M059J (cell line): ENCODE measurements at regions not wholly inside any gene's neighbourhood (a gene's known extent, or its start where the extent isn't known, plus 50 kb on each side); places are given as distances from the start of the nearest gene placed in this dataset.
"Not testable (repeated sequence)": the region's sequence is repeated elsewhere in the genome, so short reads cannot be mapped to it uniquely, and the experiment has no call there.

Experiments used
- DNase-seq: peaks from one replicate; pipeline ENCODE4 v3.0.0-alpha.2; 2012; ENCODE audit warnings: low read depth

DNA sequence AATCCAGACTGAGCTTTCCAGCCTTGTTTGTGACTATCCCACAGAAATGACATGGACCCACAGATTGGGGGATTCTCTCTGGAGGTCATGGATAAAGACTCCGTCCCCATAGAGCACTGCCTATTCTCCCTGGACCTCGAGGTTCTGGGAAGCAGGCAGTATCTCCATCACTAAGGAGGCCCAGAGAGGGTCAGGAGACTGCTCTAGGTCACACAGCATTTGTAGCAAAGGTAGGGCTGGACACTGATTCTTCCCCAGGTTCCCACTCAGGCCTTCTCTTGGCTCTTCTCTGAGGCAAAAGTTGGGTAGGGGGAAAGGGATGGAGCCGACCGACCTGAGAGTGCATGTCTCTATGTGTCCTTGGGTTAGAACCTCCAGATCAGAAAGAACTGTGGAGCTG, 80.9 kb downstream of the PTPRS start:
- DNase-seq, result no peak

DNA sequence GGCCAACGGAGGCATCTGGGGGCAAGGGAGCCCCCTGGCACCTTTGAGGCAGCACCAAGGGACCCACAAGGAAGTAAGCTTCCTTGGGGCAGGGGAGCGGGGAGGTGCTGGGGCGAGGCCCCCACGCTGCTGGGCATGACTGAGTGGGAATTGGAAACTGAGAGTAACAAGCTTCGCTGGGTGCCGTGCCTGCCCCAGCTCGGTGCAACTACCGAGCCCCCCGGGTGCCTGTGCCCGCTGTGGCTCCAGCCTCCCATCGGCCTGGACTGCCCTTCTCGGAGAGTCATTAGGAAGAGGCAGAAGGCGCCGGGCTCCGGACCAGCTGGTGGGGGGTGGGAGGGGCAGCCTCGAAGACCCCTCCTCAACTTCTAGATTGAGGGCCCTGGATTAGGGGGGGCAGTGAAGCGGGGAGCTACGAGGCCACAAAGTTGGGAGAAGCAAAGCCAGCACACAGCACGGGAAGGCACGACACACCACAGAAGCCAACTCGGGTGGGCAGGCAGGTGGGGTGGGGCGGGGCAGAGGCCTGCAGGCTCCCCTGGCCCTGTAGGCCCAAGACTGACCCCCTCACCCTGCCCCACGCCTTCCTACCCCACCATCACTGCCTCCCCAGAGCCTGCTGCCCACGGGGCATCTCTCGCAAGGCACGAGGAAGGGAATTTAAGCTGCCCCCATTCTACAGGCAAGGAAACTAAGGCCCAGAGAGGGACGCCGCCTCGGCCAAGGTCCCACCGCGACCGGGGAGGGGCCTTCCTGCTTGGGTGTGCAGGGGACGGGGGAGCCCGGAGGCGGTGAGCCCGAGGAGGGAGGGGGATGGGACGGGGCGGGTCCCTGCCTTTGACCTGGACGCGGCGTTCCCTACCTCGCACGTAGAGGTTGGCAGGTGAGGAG, 83.2 kb downstream of the PTPRS start:
- no peak for DNase-seq

DNA sequence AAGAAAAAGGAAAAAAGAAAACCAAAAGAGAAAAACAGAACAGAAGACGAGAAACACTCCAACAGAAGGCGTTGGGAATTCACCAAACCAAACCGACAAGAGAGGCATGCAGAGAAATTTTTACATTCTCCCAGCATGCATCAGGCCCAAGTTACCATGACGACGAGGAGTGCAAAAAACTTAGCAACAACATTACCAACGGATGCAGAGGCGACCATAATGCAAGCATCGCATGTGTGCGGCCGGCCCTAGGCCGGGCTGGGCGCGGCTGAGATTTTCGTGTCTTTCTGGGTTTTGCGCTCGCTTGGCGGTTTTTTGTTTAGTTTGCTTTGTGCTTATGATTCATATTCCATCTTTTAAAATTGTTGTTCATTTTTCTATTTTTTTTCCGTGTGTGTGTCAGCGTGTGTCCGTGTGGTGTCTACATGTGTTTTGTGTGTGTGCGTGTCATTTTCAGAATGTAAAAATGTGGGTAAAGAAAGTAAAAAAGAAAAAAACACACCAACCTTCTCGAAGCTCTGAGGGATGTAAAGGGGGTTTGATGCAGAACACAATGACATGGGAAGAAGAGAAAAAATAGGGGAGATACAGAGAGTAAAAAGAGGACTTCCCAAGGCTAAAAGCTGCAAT, 84.9 kb downstream of the PTPRS start:
- peak; percentile 10 for DNase-seq

DNA sequence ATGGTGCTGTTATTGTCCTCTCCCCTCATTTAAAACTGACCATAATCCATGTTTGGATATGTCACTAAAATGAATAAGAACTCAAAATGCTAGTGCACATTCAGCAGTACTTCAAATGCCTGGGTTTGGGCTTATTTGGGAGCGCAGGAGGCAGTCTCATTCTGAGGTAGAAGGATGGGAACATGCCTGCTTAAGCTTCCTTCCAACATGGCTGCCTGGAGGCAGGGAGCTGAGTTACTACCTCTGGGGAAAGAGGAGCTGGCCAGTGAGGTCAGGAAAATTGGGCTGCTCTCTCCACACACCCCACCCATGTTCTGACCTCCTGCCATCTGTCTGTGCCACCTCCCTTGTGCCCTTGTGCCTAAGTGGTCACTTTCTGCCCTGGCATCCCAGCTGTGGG, 85.7 kb downstream of the PTPRS start:
- no peak for DNase-seq

DNA sequence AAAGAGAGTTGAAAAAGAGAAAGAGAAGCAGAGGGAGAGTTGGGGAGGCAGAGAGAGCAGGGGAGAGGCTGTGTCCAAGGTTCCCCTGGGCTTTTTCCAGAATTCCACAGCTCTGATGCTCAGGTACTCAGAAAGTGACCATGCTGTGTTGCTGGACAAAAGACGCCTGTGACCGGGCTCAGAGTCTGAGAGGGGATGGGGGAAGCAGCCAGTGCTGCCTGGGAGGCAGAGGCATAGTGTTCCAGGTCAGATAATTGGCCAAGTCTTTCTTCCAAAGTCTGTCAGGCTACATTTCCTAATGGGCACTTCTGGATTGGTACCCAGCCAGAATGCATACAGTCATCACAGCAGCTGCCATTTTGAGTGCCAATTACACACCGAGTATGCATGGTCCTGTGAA, 86.1 kb downstream of the PTPRS start:
- DNase-seq, result no peak

DNA sequence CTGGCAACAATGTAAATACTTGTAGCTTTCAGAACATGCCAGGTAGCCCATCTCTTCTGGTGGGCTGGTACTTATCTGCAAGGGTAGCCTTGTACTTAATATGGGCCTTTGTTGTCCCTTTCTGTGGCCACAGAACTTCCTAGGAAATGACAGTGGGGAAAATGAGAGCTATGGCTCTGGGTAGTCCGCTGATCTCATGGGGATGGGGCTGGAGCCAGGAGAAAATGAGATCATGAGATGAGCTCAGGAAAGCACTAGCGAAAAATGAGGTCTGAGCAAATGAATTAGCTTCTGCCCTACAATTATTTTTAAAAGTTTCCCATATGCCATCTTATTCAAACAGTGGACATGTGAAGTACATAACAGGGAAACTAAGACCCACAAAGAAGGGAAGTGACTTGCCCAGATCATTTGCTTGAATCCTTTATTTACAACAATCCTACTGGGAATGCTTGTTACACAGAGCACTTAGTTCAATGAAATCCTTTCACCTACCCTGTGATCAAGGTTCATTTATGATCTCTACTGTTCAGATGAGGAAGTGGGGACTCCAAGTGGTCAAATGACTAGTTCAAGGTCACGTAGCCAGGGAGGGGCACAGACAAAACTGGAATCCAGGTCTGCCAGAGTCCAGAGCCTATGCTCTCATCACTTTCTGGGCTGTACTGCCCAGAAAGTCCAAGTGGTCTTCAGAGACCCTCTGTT, 87.1 kb downstream of the PTPRS start:
- no peak for DNase-seq

DNA sequence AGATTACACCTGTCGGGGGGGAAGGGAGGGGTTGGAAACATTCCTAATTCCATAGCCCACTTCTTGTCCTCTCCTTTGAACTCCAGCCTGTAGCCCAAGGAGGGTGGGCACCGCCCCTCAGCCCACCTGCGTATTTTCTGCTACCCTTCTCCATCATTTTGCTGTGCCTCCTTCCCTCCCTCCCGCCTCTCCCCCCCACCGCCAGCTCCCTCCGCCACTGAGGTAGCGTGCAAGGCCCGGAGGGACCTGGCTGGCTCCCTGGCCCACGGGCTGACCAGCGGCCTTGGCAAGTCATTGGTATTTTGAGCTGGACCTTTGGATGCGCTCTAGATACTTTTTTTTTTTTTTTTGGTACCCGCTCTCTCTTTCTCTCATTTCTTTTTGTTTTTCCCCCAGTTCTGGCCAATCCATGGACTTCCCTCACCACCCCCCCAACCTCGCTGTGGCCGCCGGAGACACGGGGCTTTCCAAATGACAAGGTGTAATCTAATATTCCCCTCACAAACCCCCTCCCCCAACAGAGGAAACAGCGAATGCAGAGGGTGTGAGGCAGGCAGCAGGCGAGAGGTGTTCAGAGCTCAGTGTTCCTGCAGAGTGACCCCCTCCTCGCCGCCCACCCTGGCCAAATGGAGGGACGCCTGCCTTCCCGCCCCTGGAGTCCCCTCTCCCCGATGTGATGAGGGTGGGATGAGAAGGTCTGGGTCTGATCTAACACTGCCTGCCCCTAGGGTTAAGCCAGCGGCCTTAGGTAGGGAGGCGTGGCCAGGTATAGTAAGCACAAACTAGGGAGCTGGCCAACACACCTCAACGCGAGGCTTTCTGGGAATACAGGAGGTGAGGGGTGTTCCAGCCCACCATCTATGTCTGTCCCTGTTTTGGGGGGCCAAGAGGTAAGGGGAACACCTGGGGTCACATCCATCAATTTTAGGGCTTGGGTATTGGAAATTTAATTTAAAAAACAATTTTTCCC, 89.2 kb downstream of the PTPRS start:
- no peak for DNase-seq

DNA sequence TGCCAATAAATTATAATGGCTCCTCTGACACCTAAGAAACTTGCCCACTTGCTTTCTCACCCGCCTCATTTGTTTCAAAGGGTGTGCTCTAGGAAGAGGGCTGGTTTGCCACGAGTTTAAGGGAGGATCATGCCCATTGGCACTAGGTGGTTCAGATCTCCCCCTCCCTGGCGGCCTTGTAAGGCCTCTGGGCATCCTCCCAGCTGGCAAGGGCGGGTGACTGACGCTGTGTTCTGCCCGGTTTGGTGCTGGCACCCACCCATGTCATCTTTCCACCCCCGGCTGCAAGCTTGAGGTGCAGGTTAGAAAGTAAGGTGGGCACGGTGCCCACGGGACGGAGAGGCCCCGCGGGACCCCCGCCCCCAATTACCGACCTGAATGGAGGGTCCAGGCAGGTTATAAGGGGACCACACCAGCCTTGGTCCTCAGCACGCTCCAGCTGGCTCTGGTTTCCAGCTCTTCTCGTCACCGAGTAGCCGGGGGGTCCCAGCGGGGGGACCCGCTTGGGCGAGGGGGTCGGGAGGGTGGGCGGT, 90.4 kb downstream of the PTPRS start:
- DNase-seq, result peak; percentile 28

DNA sequence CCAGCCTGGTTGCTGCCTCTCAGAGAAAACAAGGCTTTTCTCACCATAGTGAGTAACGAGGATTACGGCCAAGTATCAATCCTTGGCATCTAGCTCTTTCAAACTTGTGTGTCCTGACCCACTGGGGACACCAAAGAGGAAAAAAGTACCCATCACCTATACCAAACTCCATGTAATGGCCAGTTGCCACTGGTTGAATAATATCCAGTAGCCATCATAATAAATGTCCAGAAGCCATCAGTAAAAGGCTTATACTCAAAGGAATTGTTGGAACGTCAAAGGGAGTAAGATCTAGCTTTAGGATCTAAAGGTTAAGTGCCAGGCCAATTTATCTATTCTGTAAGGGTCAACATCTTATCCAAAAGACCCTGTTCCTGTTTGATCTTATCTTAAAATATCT, 91.1 kb downstream of the PTPRS start:
- no peak for DNase-seq

DNA sequence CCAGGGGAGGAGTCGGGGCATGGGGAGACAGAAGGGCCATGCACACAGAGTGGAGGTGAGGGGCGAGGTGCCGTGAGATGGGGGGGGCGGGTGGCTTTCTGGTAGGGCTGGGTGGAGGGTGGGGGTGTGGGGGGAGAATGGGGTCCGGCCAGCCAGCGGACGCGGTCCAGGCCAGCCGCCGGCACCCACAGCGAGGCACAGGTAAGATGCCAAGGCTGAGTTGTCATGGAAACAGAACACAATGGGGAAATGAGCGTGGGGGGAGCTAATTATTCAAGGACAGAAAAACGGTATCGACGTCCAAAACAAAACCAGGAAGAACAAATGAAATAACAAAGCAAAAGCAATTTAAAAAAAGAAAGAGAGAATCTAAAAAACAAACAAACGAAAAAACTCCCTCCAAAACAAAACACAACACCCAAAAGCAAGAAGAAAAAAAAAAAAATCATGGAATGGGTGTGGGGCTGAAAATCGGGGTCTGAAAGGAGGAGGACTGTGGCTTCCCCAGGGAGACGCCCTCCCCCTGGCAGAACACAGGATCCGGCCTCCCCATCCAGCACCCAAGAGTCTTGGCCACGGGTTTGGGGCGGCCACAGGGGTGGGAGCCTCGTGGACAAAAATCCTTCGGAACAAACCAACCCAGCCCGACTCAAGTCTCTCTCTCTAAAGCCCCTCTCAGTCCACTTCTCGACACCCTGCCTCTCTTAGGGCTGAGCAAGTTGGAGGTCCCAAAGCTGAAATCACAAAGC, 92.5 kb downstream of the PTPRS start:
- no peak for DNase-seq

DNA sequence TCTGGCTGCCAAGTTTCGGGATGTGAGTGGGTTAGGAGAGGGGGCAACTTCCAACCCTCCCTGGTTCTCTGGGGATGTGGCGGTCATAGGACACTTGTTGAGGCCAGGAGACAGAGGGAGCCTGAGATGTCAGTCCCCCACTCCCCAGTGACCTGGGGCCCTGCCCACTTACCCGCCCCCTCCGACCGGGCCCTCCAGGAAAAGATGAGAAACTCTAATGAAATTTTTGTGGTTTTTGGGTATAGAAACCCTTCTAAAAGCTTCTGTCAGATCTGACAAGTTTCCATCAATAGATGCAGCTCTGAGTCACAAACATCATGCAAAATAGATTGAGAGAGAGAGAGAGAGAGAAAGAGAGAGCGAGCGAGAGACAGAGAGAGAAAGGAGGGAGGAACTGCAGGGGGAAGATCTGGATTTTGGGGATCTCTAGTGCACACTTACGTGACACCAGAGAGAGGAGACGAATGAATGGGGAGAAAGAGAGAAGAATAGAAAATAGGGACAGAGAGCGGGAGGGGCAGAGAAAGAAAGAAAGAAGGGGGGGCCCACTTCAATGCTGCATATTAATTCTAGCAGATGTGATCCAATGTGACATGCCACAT, 94.0 kb downstream of the PTPRS start:
- peak; percentile 36 for DNase-seq

DNA sequence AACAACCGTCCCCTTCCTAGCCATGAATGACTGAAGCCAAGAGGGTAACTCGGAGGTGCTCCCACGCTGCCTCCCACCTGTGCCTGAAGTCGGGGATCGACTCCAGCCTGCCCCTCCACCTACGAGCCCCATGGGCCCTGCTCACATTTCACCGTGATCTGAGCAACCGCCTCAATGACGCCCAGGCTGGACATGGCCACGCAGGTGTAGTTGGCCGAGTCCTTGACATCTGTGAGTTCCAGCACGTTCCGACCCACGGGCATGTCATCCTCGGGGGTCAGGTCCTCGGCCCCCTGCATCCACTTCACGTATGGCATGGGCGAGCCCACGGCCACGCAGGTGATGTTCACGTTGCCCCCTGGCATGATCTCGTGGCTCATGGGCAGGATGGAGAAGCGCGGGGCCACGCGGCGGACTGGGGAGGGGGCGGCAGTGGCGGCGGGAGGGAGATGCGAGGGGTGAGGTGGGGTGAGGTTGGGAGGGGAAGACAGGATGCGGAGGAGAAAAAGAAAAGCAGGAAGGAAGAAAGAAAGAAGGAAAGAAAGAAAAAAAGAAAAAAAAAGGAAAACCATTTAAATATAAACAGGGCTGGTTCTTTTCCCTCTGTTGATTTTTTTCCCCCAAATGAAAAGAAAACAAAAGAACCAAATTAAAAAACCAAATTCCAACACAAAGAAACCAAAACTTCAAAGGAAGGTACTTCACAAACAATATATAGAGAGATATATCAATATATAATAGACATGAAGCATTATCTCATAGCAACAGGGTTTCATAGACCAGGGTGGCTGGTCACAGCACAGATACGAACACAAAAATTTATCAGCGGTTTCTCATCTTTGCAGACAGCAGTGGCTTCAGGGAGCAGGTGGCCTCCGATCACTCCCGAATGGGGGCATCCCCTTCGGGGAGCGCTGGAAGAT, 94.7 kb downstream of the PTPRS start:
- no peak for DNase-seq

DNA sequence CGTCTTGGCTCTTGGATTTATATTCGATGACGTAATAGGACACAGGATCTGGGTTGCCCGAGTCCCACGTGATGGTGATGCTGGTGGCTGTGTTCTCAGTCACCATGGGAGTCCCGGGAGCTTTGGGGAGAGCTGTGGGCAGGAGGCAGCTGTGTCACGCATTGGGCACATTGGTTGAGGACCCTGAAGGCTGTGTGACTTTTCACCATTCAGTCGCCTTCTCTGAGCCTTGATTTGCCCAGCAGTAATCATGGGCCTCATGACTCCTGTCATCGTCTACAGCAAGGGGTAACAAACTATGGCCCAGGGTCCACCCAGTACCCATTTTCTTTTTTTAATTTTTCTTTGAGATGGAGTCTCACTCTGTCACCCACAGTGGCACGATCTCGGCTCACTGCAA, 96.3 kb downstream of the PTPRS start:
- no peak for DNase-seq

DNA sequence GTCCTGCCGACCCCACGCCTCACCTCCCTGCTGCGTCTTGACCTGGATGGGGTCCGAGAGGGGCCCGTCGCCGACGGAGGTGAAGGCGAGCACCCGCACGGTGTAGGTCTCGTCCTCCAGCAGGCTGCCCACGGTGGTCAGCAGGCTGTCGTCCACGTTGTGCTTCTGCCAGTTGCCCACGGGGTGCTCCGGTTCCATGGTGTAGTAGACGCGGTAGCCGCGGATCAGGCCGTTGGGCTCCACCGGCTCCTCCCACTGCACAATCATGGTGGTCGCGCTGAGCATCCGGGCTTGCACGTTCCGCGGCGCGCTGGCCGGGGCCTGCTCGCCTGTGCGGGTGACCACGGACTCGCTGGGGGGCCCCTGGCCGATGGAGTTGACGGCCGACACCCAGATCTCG, 96.7 kb downstream of the PTPRS start:
- DNase-seq, result no peak

DNA sequence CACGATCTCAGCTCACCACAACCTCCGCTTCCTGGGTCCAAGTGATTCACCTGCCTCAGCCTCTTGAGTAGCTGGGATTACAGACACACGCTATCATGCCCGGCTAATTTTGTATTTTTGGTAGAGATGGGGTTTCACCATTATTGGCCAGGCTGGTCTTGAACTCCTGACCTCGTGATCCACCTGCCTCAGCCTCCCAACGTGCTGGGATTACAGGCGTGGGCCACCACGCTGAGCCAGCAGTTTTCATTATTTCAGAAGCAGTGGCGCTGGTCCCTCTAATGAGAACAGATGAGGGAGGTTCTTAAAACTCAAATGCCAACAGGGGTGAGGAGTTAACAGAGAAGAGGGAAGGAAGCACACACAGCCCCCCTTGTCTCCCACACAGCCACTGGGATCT, 98.7 kb downstream of the PTPRS start:
- DNase-seq, result not testable (repeated sequence)

DNA sequence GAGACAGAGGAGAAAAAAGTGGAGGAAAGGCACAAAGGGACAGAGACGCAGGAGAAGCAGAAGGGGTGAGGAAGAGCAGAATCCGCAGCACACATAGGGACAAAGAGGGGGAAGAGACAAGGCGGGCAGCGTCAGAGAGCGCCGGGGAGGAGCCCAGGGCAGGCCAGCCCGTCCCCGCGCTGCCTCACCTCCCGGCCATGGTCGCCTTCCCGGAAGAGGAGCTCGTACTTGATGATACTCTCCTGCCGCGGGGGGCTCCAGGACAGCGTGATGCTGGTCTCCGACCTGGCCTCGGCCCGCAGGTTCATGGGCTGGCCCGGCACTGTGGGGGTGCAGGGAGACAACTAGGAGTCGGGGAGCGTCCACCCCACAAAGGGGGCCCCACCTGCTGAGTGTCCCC, 100.6 kb downstream of the PTPRS start:
- DNase-seq, result no peak

DNA sequence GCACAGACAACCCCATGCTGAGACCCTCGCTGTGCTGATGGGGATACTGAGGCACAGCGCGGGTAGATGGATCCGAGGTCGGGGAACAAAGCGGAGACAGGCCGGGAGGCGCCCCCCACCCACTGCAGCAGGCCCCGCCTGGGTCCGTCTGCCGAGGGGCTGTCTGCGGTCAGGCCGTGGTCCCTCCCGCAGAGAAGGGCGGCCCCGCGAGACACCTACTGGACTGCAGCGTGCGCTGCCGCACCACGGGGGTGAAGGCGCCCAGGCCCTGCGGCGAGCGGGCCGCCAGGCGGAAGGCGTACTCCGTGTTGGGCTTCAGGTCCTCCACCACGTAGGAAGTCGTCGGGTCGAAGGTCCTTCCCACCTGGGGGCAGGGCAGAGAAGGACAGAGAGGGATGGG, 101.9 kb downstream of the PTPRS start:
- DNase-seq, result no peak

DNA sequence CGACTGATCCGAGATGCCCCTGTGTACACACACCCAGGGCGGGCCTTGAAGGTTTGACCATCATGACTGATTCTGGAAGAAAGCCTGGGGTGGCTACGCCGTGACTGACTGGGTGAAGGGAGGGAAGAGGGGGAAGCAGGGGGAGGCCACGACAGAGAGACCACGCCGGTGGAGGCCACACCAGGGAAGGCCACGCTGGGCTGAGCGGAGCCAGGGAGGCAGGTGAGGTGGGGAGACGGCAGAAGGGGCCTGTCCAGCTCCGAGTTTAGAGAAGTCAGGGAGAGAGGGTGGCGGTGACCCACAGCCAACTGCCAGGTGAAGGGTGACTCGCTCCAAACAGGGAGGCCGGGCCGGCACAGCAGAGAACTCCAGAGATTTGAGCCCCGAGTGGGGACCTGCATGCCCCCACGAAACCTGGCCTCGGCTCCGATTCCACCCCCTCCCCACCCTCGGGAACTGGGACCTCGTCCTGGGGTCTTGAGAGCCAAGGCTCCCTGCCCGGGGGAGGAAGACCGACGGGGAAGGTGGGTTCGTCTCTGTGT, 102.6 kb downstream of the PTPRS start:
- no peak for DNase-seq
